ENCODE measurements at regions not wholly inside any gene's neighbourhood (a gene's known extent, or its start where the extent isn't known, plus 50 kb on each side); places are given as distances from the start of the nearest gene placed in this dataset.

- Histone ChIP-seq H3K4me1 (ENCODE audit: control insufficient read depth in 1 of 2, insufficient read depth in 2 of 2, low read depth in 1 of 2, low read length in 1 of 2) (no peaks in the 10 kb centered on the region; a peak in 1 of 4 replicates), H3K27ac (ENCODE audit: low read depth in 2 of 2, low read length in 1 of 2) (no peak overlapping the region), H3K4me2 (no peak overlapping the region), H3K9me3 (no peaks in the 10 kb centered on the region), H4K20me1 (ENCODE audit: insufficient read depth) (no peaks in the 10 kb centered on the region), H2AFZ (ENCODE audit: low read depth) (no peak overlapping the region), H3K9ac (no peak overlapping the region), H3K27me3 (ENCODE audit: insufficient read depth) (no peaks in the 10 kb centered on the region), H3K4me3 (ENCODE audit: low read depth in 2 of 2, low read length in 1 of 2) (no peak overlapping the region), H3K36me3 (replicated peaks in 1 of 2; ENCODE audit: control insufficient read depth in 1 of 2, insufficient read depth in 2 of 2, low read length in 1 of 2) (no peaks in the 10 kb centered on the region), H3K9me2 (no peaks in the 10 kb centered on the region), H3K79me2 (ENCODE audit: insufficient read depth) (no peaks in the 10 kb centered on the region), H3F3A (replicated peaks; ENCODE audit: insufficient read depth) (no peaks in the 10 kb centered on the region)
- WGBS (ENCODE audit: low lambda C conversion rate): 81% methylated on average over 6 of the region's 6 CpGs
- DNase-seq: no peak
- ChIA-PET CTCF (no interaction called here), POLR2A (no interaction called here)
- no peak for TF ChIP-seq MAX (IDR thresholded peaks at IDR 0.05; ENCODE audit: low read depth)
- TF ChIP-seq REST (IDR thresholded peaks at IDR 0.05; ENCODE audit: low read depth, low read length): no peak
- TF ChIP-seq RCOR1 (IDR thresholded peaks at IDR 0.05; ENCODE audit: low read length): no peak
- no peak for TF ChIP-seq ZBTB33 (IDR thresholded peaks at IDR 0.05; ENCODE audit: borderline replicate concordance, low read depth)
- no peak for TF ChIP-seq GABPA (IDR thresholded peaks at IDR 0.05; ENCODE audit: low read depth)
- no peak for TF ChIP-seq TEAD4 (IDR thresholded peaks at IDR 0.05; ENCODE audit: borderline replicate concordance, insufficient read depth)
- no peak for TF ChIP-seq JUND (IDR thresholded peaks at IDR 0.05)
- TF ChIP-seq POLR2AphosphoS5 (IDR thresholded peaks at IDR 0.05; ENCODE audit: low read depth, low read length): no peak
Observed at GRCh38 chr5:56538580-56538979, 276.8 kb upstream of the MAP3K1 start.

- no peaks in the 10 kb centered on the region for H3K9me2 ChIP-seq
- WGBS (ENCODE audit: low lambda C conversion rate): 24% methylated on average over 1 of the region's 1 CpG
- no peak for DNase-seq
- H4K20me1 ChIP-seq (ENCODE audit: insufficient read depth): no peaks in the 10 kb centered on the region
- H3K27me3 ChIP-seq (ENCODE audit: insufficient read depth): no peaks in the 10 kb centered on the region
- H3K79me2 ChIP-seq (ENCODE audit: insufficient read depth): no peaks in the 10 kb centered on the region
- no peak overlapping the region for H3K4me3 ChIP-seq (ENCODE audit: low read depth in 2 of 2, low read length in 1 of 2)
- H3K27ac ChIP-seq (ENCODE audit: low read depth in 2 of 2, low read length in 1 of 2): no peak overlapping the region
- ChIA-PET CTCF (no interaction called here), POLR2A (no interaction called here)
- no peak overlapping the region for H3K9ac ChIP-seq
- H3F3A ChIP-seq (replicated peaks; ENCODE audit: insufficient read depth): no peaks in the 10 kb centered on the region
- H3K36me3 ChIP-seq (replicated peaks in 1 of 2; ENCODE audit: control insufficient read depth in 1 of 2, insufficient read depth in 2 of 2, low read length in 1 of 2): no peaks in the 10 kb centered on the region
- H3K4me2 ChIP-seq: no peak overlapping the region
- no peak for TF ChIP-seq JUND (IDR thresholded peaks at IDR 0.05)
- H3K9me3 ChIP-seq: no peaks in the 10 kb centered on the region
- no peak overlapping the region for H2AFZ ChIP-seq (ENCODE audit: low read depth)
- H3K4me1 ChIP-seq (ENCODE audit: control insufficient read depth in 1 of 2, insufficient read depth in 2 of 2, low read depth in 1 of 2, low read length in 1 of 2): no peaks in the 10 kb centered on the region; a peak in 1 of 4 replicates
Observed at GRCh38 chr5:56535347-56535746, 280.0 kb upstream of the MAP3K1 start.
